ENCODE measurements at regions not wholly inside any gene's neighbourhood (a gene's known extent, or its start where the extent isn't known, plus 50 kb on each side); places are given as distances from the start of the nearest gene placed in this dataset.

DNA sequence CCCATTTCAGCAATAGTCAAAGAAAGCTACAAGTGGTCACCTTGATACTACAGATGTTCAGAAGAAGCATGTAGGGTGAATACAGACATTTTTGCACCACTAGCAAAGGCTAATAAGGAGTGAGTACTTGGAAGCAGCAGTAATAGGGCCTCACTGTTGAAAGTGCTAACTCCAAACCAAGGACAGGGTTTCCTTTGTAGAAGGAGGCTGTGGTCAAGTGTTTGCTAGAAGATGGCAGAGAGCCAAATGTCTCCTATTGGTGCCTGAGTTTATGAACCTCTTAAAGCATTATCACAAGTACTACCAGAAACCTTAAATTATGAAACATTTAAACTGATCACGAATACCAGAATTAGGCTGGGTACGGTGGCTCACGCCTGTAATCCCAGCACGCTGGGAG is 308.1 kb downstream of the ZEB2 start:
- TF ChIP-seq, protein P1, sequence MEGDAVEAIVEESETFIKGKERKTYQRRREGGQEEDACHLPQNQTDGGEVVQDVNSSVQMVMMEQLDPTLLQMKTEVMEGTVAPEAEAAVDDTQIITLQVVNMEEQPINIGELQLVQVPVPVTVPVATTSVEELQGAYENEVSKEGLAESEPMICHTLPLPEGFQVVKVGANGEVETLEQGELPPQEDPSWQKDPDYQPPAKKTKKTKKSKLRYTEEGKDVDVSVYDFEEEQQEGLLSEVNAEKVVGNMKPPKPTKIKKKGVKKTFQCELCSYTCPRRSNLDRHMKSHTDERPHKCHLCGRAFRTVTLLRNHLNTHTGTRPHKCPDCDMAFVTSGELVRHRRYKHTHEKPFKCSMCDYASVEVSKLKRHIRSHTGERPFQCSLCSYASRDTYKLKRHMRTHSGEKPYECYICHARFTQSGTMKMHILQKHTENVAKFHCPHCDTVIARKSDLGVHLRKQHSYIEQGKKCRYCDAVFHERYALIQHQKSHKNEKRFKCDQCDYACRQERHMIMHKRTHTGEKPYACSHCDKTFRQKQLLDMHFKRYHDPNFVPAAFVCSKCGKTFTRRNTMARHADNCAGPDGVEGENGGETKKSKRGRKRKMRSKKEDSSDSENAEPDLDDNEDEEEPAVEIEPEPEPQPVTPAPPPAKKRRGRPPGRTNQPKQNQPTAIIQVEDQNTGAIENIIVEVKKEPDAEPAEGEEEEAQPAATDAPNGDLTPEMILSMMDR (IDR thresholded peaks at IDR 0.05), result no peak

DNA sequence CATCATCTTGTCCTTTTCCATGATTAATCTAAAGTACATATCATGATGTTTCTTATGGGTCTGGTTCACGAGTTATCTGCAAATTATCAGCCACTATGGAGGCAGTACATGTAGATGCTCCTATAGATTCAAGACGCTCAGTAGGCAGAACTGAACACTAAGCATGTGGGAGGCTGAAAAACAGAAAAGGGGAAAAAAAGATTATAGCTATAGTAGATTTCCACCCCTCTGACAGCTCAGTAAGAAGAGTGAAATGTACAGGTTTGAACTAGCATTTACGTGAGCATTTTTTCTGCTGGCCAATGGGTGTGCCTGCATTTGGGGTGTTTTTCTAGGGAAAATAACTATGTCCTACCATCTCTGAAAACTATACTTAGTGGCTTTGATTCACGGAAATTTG is 308.9 kb downstream of the ZEB2 start:
- TF ChIP-seq, protein P1 (IDR thresholded peaks at IDR 0.05), result no peak

DNA sequence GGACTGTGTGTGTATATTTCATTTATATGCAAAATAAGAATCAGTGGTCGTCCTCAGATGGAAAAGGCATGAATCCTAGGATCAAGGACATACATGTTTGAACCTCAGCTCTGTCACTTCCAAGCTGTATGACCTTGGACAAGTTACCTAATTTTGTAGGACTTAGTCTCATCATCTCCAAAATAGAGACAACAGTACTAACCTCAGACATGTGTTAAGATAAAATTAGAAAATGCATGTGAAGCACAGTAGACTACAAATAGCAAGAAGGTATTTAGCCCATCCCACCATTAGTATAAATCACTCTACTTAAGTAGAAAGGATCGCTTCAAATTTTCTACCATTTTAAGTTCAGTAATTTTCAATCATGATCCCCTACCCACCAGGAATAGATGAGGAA is 309.8 kb downstream of the ZEB2 start:
- TF ChIP-seq, protein P1 (IDR thresholded peaks at IDR 0.05), result no peak

DNA sequence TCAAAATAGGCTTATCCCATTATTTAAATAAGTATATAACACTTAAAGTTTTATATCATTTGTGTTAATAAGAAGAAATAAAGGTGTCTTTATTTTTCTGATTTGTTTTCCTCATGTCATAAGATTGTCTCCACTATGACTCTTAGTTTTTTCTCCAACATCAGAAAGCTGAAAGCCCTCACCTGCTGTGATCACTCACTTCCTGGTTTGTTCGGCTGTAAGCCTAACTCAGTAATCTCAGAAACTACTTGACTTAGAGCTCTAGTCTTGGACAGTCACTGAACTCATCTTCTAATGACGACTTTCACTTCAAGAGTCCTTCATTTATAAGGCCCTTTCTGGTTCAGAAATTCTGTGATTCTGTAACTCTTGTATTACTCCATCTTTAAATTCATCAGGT is 311.0 kb downstream of the ZEB2 start:
- TF ChIP-seq, protein P1 (IDR thresholded peaks at IDR 0.05), result no peak

DNA sequence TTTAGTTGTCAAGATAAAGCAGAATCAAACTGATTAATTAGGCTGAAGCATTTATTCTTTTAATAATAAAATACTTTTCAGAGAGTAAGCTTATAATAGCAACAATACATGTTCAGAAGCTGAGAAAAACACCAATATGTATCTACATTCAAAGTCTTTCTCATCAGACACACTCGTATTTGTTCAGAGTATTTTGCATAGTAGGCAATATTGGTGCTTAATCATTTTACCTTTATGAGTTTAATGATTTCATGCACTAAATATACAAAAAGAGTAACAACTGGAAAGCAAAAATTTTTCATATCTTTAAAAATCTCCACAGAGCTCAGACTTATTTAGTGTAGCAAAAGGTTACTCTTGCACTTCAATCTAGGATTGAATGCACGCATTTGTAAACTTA is 313.9 kb downstream of the ZEB2 start:
- TF ChIP-seq, protein P1 (IDR thresholded peaks at IDR 0.05), result no peak

DNA sequence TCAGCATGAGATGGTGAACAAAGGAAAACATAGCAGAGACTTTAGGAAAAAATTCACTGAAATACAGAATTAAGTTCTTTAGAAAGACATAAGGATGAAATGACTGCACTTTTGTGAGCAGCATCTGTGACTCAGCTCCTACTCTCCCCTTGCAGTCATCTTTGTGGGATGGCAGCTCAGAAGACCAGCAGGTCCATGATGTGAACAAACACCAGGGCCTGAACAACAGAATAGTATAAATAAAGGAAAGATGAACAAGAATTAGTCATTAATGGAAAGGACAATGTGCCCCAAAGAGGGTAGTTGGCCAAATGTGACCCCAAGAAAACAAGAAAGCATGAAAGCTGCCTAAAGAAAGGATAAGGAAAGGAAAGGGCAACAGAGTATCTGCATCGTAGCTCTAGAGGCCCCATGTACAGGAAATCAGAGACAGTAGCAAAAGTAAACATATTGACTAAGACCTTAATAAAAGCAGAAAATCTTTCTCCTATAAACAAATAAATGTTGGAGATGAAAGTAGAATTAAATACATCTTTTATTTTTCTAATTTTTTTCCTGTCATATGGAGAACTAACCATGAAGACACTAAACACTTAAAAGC is 318.0 kb downstream of the ZEB2 start:
- TF ChIP-seq, protein P1 (IDR thresholded peaks at IDR 0.05), result no peak

DNA sequence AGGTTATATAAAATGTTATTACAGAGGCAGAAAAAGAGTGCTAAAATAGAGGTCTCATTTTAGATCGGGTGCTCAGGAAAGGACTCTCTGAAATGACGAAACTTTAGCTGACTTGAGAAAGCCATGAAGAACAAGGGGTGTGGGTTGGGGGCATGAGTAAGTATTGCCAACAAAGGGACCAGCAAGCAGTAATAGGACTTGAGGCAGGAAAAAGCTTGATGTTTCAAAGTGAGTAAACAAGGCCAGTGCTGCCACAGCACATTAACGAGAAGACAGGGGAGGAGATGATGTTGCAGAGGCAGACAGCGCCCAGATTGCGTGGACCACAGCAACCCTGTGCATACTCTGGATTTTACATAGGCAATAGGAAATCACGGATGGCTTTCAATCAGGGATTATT is 318.8 kb downstream of the ZEB2 start:
- TF ChIP-seq, protein P1 (IDR thresholded peaks at IDR 0.05), result no peak

DNA sequence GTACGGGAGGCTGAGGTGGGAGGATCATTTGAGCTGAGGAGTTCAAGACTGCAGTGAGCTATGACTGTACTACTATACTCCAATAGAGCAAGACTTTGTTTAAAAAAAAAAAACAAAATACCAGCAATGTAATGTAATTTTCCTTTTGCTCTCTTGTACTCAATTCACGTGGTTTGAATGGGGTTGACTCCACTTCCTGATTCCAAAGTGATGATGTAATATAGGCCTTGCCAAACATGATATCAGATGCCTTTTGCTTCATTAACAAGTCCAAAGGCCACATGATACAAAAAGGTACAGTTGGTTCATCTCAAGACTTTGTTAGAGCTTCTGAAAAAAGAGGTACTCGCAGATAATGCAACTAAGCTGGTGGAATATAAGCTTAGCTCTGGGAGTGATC is 321.8 kb downstream of the ZEB2 start:
- TF ChIP-seq, protein P1 (IDR thresholded peaks at IDR 0.05), result no peak
